NK-92 treated with Interleukin-12 subunit alpha and Interleukin-12 subunit beta, amount 100 ng/mL, for 24 hours (cell line): ENCODE measurements at regions not wholly inside any gene's neighbourhood (a gene's known extent, or its start where the extent isn't known, plus 50 kb on each side); places are given as distances from the start of the nearest gene placed in this dataset.

Experiments used
- DNase-seq: peaks from one replicate; lab custom pipeline; 2025; lab: John Stamatoyannopoulos, UW

- DNase-seq: no peak
Observed at GRCh38 chr2:198498516-198498915, 694.1 kb downstream of the PLCL1 start.

- DNase-seq: no peak
Observed at GRCh38 chr2:198498048-198498447, 693.7 kb downstream of the PLCL1 start.

GRCh38 chr2:198494931-198495330, 690.5 kb downstream of the PLCL1 start:
- no peak for DNase-seq

GRCh38 chr2:198490748-198491147, 686.4 kb downstream of the PLCL1 start:
- no peak for DNase-seq

- no peak for DNase-seq
Observed at GRCh38 chr2:198488964-198489363, 684.6 kb downstream of the PLCL1 start.

- no peak for DNase-seq
Observed at GRCh38 chr2:198483051-198483450, 678.7 kb downstream of the PLCL1 start.

- DNase-seq: no peak
Observed at GRCh38 chr2:198479065-198479464, 674.7 kb downstream of the PLCL1 start.

GRCh38 chr2:198478361-198478760, 674.0 kb downstream of the PLCL1 start:
- DNase-seq: no peak

GRCh38 chr2:198476007-198476406, 671.6 kb downstream of the PLCL1 start:
- no peak for DNase-seq

GRCh38 chr2:198471291-198471690, 666.9 kb downstream of the PLCL1 start:
- DNase-seq: no peak

GRCh38 chr2:198468136-198468535, 663.7 kb downstream of the PLCL1 start:
- DNase-seq: no peak

GRCh38 chr2:198465970-198466369, 661.6 kb downstream of the PLCL1 start:
- DNase-seq: no peak

GRCh38 chr2:198456418-198456817, 652.0 kb downstream of the PLCL1 start:
- no peak for DNase-seq

- DNase-seq: no peak
Observed at GRCh38 chr2:198453866-198454265, 649.5 kb downstream of the PLCL1 start.

GRCh38 chr2:198452327-198452726, 647.9 kb downstream of the PLCL1 start:
- DNase-seq: no peak

- DNase-seq: no peak
Observed at GRCh38 chr2:198448789-198449188, 644.4 kb downstream of the PLCL1 start.

GRCh38 chr2:198444800-198445287, 640.5 kb downstream of the PLCL1 start:
- DNase-seq: no peak

- no peak for DNase-seq
Observed at GRCh38 chr2:198441901-198442300, 637.5 kb downstream of the PLCL1 start.

- DNase-seq: no peak
Observed at GRCh38 chr2:198441246-198441645, 636.9 kb downstream of the PLCL1 start.

- no peak for DNase-seq
Observed at GRCh38 chr2:198440833-198441232, 636.4 kb downstream of the PLCL1 start.

- no peak for DNase-seq
Observed at GRCh38 chr2:198438331-198438730, 633.9 kb downstream of the PLCL1 start.

GRCh38 chr2:198424112-198424511, 619.7 kb downstream of the PLCL1 start:
- no peak for DNase-seq

- no peak for DNase-seq
Observed at GRCh38 chr2:198417836-198418235, 613.4 kb downstream of the PLCL1 start.

GRCh38 chr2:198414976-198415375, 610.6 kb downstream of the PLCL1 start:
- DNase-seq: no peak

- no peak for DNase-seq
Observed at GRCh38 chr2:198411936-198412335, 607.5 kb downstream of the PLCL1 start.
